T-helper 2 cell treated with Interferon-gamma antibody and Interleukin-4, amounts not matched to agents 5 μg/mL and 100 μg/mL, for 36 hours (primary cell): ENCODE measurements at regions not wholly inside any gene's neighbourhood (a gene's known extent, or its start where the extent isn't known, plus 50 kb on each side); places are given as distances from the start of the nearest gene placed in this dataset.

Source experiments
- DNase-seq: peaks from one replicate; pipeline ENCODE4 v3.0.0; 2021; ENCODE audit warnings: low spot score
- H3K27ac Mint-ChIP-seq: one replicate; pipeline ENCODE4 v1.8.0; 2021; ENCODE audit warnings: mild to moderate bottlenecking, mixed read lengths
- H3K27me3 Mint-ChIP-seq: one replicate; pipeline ENCODE4 v1.8.0; 2021; ENCODE audit warnings: low read depth, mixed read lengths
- H3K36me3 Mint-ChIP-seq: one replicate; pipeline ENCODE4 v1.8.0; 2021; ENCODE audit warnings: low read depth, mixed read lengths
- H3K4me1 Mint-ChIP-seq: one replicate; pipeline ENCODE4 v1.8.0; 2021; ENCODE audit warnings: low read depth, mixed read lengths
- H3K4me3 Mint-ChIP-seq: one replicate; pipeline ENCODE4 v1.8.0; 2022; ENCODE audit warnings: mild to moderate bottlenecking, moderate library complexity, mixed read lengths
- H3K9me3 Mint-ChIP-seq: one replicate; pipeline ENCODE4 v1.8.0; 2021; ENCODE audit warnings: mixed read lengths

DNA sequence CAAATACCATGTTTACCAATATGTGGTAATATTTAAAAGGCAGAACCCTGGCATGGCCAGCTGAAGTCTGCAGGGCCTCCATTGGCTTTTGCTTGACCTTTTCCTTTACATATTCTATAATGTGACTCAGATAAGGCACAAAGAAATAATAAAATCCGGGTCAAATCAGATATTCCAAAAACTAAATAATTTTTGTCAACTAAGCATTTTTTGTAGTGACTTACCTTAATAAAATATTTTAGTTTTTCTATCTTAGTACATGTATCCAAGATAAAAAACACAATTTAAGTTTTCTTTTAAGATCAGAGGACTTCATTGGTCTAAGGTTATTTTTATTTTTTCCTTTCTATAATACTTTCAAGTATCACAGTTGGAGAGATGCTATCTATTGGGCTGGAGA lies 179.4 kb upstream of the ADAMTS5 start:
- H3K4me1 Mint-ChIP-seq = no peaks in the 10 kb centered on the region
- no peaks in the 10 kb centered on the region for H3K36me3 Mint-ChIP-seq
- no peak for DNase-seq
- H3K4me3 Mint-ChIP-seq = no peak overlapping the region
- H3K9me3 Mint-ChIP-seq = peaks cover 21% of the 10 kb centered on the region
- H3K27me3 Mint-ChIP-seq = no peaks in the 10 kb centered on the region
- no peak overlapping the region for H3K27ac Mint-ChIP-seq

- H3K36me3 Mint-ChIP-seq = no peaks in the 10 kb centered on the region
- no peak for DNase-seq
- no peak overlapping the region for H3K27ac Mint-ChIP-seq
- no peaks in the 10 kb centered on the region for H3K4me1 Mint-ChIP-seq
- H3K9me3 Mint-ChIP-seq = peaks cover 25% of the 10 kb centered on the region
- H3K4me3 Mint-ChIP-seq = no peak overlapping the region
- H3K27me3 Mint-ChIP-seq = no peaks in the 10 kb centered on the region
These were observed 178.4 kb upstream of the ADAMTS5 start for GRCh38 chr21:27145134-27145798.

- Mint-ChIP-seq H3K9me3 (peaks cover 21% of the 10 kb centered on the region), H3K27ac (no peak overlapping the region), H3K4me3 (no peak overlapping the region), H3K27me3 (no peaks in the 10 kb centered on the region), H3K36me3 (no peaks in the 10 kb centered on the region), H3K4me1 (no peaks in the 10 kb centered on the region)
- DNase-seq = no peak
These were observed 176.6 kb upstream of the ADAMTS5 start for GRCh38 chr21:27143476-27143875.

- H3K9me3 Mint-ChIP-seq = peaks cover 17% of the 10 kb centered on the region
- no peaks in the 10 kb centered on the region for H3K4me1 Mint-ChIP-seq
- DNase-seq = no peak
- H3K4me3 Mint-ChIP-seq = no peak overlapping the region
- no peaks in the 10 kb centered on the region for H3K36me3 Mint-ChIP-seq
- no peak overlapping the region for H3K27ac Mint-ChIP-seq
- H3K27me3 Mint-ChIP-seq = no peaks in the 10 kb centered on the region
These were observed 172.6 kb upstream of the ADAMTS5 start for GRCh38 chr21:27139526-27139925.

GRCh38 chr21:27134516-27134915 lies 167.6 kb upstream of the ADAMTS5 start:
- H3K4me1 Mint-ChIP-seq = no peaks in the 10 kb centered on the region
- H3K9me3 Mint-ChIP-seq = peaks cover 7% of the 10 kb centered on the region
- no peak for DNase-seq
- H3K27ac Mint-ChIP-seq = no peak overlapping the region
- no peaks in the 10 kb centered on the region for H3K27me3 Mint-ChIP-seq
- H3K36me3 Mint-ChIP-seq = no peaks in the 10 kb centered on the region
- H3K4me3 Mint-ChIP-seq = no peak overlapping the region

DNA sequence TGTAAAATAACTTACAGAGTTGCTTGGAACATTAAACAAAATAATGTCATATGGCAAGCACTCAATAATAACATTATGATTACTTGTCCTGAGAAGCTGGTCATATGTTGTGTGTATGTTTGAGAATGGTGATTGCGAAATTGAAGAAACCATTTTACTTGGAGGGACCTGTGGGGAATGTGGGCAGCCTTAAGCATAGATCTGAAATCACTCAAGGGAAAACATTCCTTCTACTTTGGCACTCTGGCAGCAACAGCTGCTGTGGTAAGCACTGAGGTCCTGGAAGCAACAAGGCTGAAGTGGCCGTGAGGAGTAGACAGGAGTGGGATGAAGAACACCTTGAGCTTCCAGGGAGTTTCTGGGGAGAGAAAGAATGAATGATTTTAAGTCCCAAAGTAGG lies 165.4 kb upstream of the ADAMTS5 start:
- H3K4me1 Mint-ChIP-seq = no peaks in the 10 kb centered on the region
- H3K27me3 Mint-ChIP-seq = no peaks in the 10 kb centered on the region
- H3K4me3 Mint-ChIP-seq = no peak overlapping the region
- no peak overlapping the region for H3K27ac Mint-ChIP-seq
- H3K9me3 Mint-ChIP-seq = peaks cover 7% of the 10 kb centered on the region
- no peak for DNase-seq
- no peaks in the 10 kb centered on the region for H3K36me3 Mint-ChIP-seq

DNA sequence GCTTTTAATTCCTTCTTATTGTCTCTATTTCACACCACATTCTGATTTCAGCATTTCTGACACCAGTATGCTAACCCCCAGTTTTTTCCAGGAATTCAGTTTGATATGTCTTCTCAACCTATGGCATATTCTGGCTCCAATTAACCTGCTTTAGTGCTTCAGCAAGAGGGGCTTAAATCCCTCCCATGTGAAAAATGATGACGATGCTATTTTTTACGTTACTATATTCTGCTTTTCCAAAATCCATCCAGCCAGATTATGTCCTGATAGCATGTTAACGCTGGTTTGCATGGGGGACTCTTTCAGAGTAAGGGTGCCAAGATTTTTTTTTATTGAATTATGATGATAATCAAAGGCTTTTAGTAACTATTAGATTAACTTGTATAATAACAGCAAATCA lies 163.3 kb upstream of the ADAMTS5 start:
- no peak overlapping the region for H3K4me3 Mint-ChIP-seq
- no peak for DNase-seq
- no peaks in the 10 kb centered on the region for H3K4me1 Mint-ChIP-seq
- no peaks in the 10 kb centered on the region for H3K27me3 Mint-ChIP-seq
- peaks cover 13% of the 10 kb centered on the region for H3K9me3 Mint-ChIP-seq
- H3K36me3 Mint-ChIP-seq = no peaks in the 10 kb centered on the region
- no peak overlapping the region for H3K27ac Mint-ChIP-seq

GRCh38 chr21:27129694-27130093 lies 162.8 kb upstream of the ADAMTS5 start:
- Mint-ChIP-seq H3K4me1 (no peaks in the 10 kb centered on the region), H3K36me3 (no peaks in the 10 kb centered on the region), H3K27ac (no peak overlapping the region), H3K4me3 (no peak overlapping the region), H3K9me3 (peaks cover 17% of the 10 kb centered on the region), H3K27me3 (no peaks in the 10 kb centered on the region)
- no peak for DNase-seq

- Mint-ChIP-seq H3K4me1 (no peaks in the 10 kb centered on the region), H3K27ac (no peak overlapping the region), H3K4me3 (no peak overlapping the region), H3K36me3 (no peaks in the 10 kb centered on the region), H3K9me3 (peaks cover 22% of the 10 kb centered on the region), H3K27me3 (no peaks in the 10 kb centered on the region)
- no peak for DNase-seq
These were observed 162.3 kb upstream of the ADAMTS5 start for GRCh38 chr21:27129215-27129614.

DNA sequence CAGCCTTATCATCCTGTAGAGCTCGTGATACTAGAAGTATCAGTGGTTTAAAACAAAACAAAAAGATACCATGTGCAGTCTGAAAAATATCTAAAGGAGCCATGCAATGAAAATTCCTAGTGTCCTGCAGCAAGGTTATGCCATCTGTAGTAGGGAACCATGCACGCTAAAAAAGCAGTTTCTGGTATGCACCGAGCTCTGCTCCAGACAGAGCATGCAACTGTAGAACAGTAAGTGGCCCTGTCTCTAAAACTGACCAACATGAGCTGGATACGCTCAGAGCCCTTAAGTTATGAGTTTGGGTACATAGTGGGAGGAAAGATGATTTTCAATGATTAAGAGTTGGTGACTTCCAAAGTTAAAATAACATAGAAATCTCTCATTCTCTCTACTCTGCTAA lies 159.3 kb upstream of the ADAMTS5 start:
- H3K9me3 Mint-ChIP-seq = peaks cover 19% of the 10 kb centered on the region
- H3K36me3 Mint-ChIP-seq = no peaks in the 10 kb centered on the region
- no peaks in the 10 kb centered on the region for H3K4me1 Mint-ChIP-seq
- DNase-seq = no peak
- H3K27me3 Mint-ChIP-seq = no peaks in the 10 kb centered on the region
- H3K27ac Mint-ChIP-seq = no peak overlapping the region
- no peak overlapping the region for H3K4me3 Mint-ChIP-seq

DNA sequence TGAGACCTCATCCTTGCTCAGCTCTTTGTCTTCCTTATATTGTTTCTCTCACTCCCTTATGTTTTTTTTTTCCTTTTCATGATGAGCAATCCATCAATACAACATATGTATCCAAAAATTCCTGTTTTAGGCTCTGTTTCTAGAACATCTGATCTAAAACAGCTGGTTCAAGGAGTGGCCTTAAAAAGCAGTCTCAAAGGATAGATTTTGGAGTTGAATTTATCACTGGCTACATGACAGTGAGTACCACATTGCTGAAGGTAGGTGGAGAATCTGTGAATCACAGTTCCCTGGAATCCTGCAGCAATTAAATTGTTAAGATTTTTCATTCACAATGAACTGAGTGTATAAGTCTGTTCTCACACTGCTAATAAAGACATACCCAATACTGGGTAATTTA lies 155.8 kb upstream of the ADAMTS5 start:
- H3K9me3 Mint-ChIP-seq = peaks cover 19% of the 10 kb centered on the region
- H3K27ac Mint-ChIP-seq = no peak overlapping the region
- H3K36me3 Mint-ChIP-seq = no peaks in the 10 kb centered on the region
- DNase-seq = no peak
- H3K4me3 Mint-ChIP-seq = no peak overlapping the region
- no peaks in the 10 kb centered on the region for H3K4me1 Mint-ChIP-seq
- no peaks in the 10 kb centered on the region for H3K27me3 Mint-ChIP-seq

DNA sequence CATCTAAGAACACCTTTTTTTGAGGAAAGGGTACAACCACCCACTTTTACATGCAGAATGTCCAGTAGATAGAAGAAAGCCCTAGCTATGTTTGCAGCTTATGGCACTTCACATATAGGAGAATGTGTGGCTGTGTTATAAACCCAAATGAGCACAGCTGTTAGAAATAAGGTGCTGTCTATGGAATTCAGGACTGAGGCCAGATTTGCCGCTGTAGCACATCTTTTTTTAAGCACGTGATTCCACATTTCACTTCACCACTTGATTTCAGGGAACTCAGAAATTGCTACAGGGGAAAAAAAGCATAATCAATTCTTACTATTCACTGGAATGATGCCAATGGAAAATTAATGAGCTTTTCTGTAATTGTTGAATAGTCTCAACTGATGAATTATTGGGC lies 147.2 kb upstream of the ADAMTS5 start:
- H3K27me3 Mint-ChIP-seq = no peaks in the 10 kb centered on the region
- no peak overlapping the region for H3K27ac Mint-ChIP-seq
- no peak for DNase-seq
- H3K9me3 Mint-ChIP-seq = peaks cover 15% of the 10 kb centered on the region
- no peaks in the 10 kb centered on the region for H3K36me3 Mint-ChIP-seq
- H3K4me1 Mint-ChIP-seq = no peaks in the 10 kb centered on the region
- no peak overlapping the region for H3K4me3 Mint-ChIP-seq

DNA sequence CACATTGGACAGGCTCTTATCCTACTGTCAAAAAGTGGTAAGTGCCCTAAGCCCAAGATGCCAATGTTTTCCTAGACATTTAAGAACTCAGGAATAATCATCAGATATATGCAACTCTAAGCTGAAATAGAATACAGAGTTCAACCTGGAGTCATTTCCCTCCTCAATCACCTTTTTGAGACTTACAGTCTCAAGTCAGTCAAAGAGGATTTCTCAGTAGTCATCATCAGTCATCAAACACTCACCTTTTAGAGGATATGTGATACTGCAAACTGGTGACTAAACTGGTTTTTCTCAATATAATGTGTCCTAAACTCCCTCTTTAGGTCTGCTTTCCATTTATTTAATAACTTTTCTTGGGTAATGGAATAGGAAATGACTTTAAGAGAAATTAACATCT lies 145.3 kb upstream of the ADAMTS5 start:
- no peaks in the 10 kb centered on the region for H3K27me3 Mint-ChIP-seq
- no peaks in the 10 kb centered on the region for H3K36me3 Mint-ChIP-seq
- no peak for DNase-seq
- no peak overlapping the region for H3K4me3 Mint-ChIP-seq
- no peak overlapping the region for H3K27ac Mint-ChIP-seq
- H3K9me3 Mint-ChIP-seq = peaks cover 15% of the 10 kb centered on the region
- no peaks in the 10 kb centered on the region for H3K4me1 Mint-ChIP-seq

DNA sequence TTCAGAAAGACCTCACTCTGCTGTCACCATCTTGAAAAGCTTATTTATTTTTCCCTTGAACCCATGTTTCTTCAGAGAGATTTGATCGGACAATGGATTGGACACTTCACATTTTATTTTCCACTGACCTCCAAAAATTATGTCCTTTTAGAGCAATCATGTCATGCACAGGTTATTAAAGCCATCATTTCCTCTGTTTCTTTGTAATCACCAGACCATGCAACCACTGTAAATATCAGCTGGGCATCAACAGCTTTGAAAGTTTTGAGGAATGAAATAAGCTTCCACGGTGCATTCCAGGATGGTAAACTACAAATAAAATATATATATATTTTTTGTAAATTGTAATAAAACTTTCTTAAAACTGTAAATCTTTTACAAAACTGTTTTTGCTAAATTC lies 144.1 kb upstream of the ADAMTS5 start:
- H3K9me3 Mint-ChIP-seq = peaks cover 18% of the 10 kb centered on the region
- H3K4me3 Mint-ChIP-seq = no peak overlapping the region
- H3K27ac Mint-ChIP-seq = no peak overlapping the region
- no peaks in the 10 kb centered on the region for H3K4me1 Mint-ChIP-seq
- H3K36me3 Mint-ChIP-seq = no peaks in the 10 kb centered on the region
- DNase-seq = no peak
- H3K27me3 Mint-ChIP-seq = no peaks in the 10 kb centered on the region

GRCh38 chr21:27108701-27109100 lies 141.8 kb upstream of the ADAMTS5 start:
- Mint-ChIP-seq H3K9me3 (peaks cover 12% of the 10 kb centered on the region), H3K4me3 (no peak overlapping the region), H3K36me3 (no peaks in the 10 kb centered on the region), H3K4me1 (no peaks in the 10 kb centered on the region), H3K27me3 (no peaks in the 10 kb centered on the region), H3K27ac (no peak overlapping the region)
- no peak for DNase-seq
